Uterus (tissue), 3 donors: ENCODE measurements at regions not wholly inside any gene's neighbourhood (a gene's known extent, or its start where the extent isn't known, plus 50 kb on each side); places are given as distances from the start of the nearest gene placed in this dataset.
A peak's percentile ranks its signal among the peaks of the same experiment; 100 is the strongest.
"Not testable (repeated sequence)": the region's sequence is repeated elsewhere in the genome, so short reads cannot be mapped to it uniquely, and the experiment has no call there.

Experiments used
- DNase-seq, 2 donors: peaks; one replicate each; pipeline ENCODE4 v3.0.0-alpha.2; 2019 to 2020
- H3K27ac ChIP-seq, 2 donors: fragments of 200-600 bp; sonication (generic); 1 replicate in 1 of 2; 2 replicates in 1 of 2; pipeline ENCODE4 v1.5.1; 2016 to 2018
- H3K27me3 ChIP-seq, 2 donors: fragments of 200-600 bp; sonication (generic); one replicate each; pipeline ENCODE4 v1.5.1; 2018 to 2019; ENCODE audit warnings: control low read depth in 1 of 2
- H3K36me3 ChIP-seq, 2 donors: fragments of 200-600 bp; sonication (generic); one replicate each; pipeline ENCODE4 v1.5.1; 2019; ENCODE audit warnings: control low read depth in 1 of 2
- H3K4me1 ChIP-seq, 2 donors: fragments of 200-600 bp; sonication (generic); one replicate each; pipeline ENCODE4 v1.5.1; 2018 to 2019; ENCODE audit warnings: control low read depth in 1 of 2
- H3K4me3 ChIP-seq, 2 donors: fragments of 200-600 bp; sonication (generic); 1 replicate in 1 of 2; 2 replicates in 1 of 2; pipeline ENCODE4 v1.5.1; 2018 to 2019; ENCODE audit warnings: mild to moderate bottlenecking in 1 of 2
- H3K9me3 ChIP-seq, 2 donors: fragments of 200-600 bp; sonication (generic); one replicate each; pipeline ENCODE4 v1.5.1; 2019; ENCODE audit warnings: control low read depth in 1 of 2
- POLR2A ChIP-seq, 2 donors: fragments of 450-650 bp; IDR thresholded peaks; one replicate each; pipeline ENCODE4 v1.6.1; 2016; ENCODE audit warnings: antibody characterized with exemption in 2 of 2, mild to moderate bottlenecking in 1 of 2, moderate library complexity in 1 of 2
- intact Hi-C: fragments of 100-400 bp; cut with DNase I; formaldehyde crosslinking; loops from one replicate; pipeline ENCODE4 v1.15.1; 2023; ENCODE audit warnings: low total_unique reads
- TF ChIP-seq, protein P1 (sequence below), 4 experiments: fragments of 200-600 bp in 2 of 4; fragments of 450-650 bp in 2 of 4; sonication (generic) in 2 of 4; IDR thresholded peaks; one replicate each; pipeline ENCODE4 v1.5.1; 2016 to 2019; ENCODE audit warnings: antibody characterized with exemption in 4 of 4, mild to moderate bottlenecking in 2 of 4, moderate library complexity in 1 of 4
- donor health status: DM: yes; HTN: yes; CAD: no.

DNA sequence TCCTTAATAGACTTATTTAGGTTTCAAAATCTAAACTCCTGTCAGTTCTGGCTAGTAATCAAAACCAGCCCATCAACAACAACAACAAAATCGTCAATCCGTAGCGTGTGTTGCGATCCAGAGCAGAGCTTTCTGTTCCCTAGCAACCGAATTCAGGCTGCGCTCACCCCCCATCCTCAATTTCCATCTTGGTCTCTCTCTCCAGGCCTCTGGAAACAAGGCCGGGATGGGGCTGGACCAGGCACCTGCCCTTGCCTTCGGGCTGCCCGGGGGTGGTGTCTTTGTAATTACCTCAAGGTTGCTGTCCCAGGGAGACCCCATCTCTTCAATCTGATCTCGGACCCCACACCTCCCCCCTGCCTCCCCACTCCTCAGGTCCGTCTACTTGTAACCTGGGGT lies 1341.5 kb downstream of the BRD1 start:
- Histone ChIP-seq H3K27me3 (peaks cover 0 to 4% of the 10 kb centered on the region in 2 donors), H3K4me3 (no peak overlapping the region), H3K27ac (no peak overlapping the region), H3K4me1 (no peaks in the 10 kb centered on the region), H3K9me3 (no peaks in the 10 kb centered on the region), H3K36me3 (no peaks in the 10 kb centered on the region)
- intact Hi-C loops = no loop called here
- DNase-seq = no peak
- TF ChIP-seq POLR2A (IDR thresholded peaks at IDR 0.05) = no peak
- TF ChIP-seq, protein P1, sequence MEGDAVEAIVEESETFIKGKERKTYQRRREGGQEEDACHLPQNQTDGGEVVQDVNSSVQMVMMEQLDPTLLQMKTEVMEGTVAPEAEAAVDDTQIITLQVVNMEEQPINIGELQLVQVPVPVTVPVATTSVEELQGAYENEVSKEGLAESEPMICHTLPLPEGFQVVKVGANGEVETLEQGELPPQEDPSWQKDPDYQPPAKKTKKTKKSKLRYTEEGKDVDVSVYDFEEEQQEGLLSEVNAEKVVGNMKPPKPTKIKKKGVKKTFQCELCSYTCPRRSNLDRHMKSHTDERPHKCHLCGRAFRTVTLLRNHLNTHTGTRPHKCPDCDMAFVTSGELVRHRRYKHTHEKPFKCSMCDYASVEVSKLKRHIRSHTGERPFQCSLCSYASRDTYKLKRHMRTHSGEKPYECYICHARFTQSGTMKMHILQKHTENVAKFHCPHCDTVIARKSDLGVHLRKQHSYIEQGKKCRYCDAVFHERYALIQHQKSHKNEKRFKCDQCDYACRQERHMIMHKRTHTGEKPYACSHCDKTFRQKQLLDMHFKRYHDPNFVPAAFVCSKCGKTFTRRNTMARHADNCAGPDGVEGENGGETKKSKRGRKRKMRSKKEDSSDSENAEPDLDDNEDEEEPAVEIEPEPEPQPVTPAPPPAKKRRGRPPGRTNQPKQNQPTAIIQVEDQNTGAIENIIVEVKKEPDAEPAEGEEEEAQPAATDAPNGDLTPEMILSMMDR (IDR thresholded peaks at IDR 0.05) = no peak

DNA sequence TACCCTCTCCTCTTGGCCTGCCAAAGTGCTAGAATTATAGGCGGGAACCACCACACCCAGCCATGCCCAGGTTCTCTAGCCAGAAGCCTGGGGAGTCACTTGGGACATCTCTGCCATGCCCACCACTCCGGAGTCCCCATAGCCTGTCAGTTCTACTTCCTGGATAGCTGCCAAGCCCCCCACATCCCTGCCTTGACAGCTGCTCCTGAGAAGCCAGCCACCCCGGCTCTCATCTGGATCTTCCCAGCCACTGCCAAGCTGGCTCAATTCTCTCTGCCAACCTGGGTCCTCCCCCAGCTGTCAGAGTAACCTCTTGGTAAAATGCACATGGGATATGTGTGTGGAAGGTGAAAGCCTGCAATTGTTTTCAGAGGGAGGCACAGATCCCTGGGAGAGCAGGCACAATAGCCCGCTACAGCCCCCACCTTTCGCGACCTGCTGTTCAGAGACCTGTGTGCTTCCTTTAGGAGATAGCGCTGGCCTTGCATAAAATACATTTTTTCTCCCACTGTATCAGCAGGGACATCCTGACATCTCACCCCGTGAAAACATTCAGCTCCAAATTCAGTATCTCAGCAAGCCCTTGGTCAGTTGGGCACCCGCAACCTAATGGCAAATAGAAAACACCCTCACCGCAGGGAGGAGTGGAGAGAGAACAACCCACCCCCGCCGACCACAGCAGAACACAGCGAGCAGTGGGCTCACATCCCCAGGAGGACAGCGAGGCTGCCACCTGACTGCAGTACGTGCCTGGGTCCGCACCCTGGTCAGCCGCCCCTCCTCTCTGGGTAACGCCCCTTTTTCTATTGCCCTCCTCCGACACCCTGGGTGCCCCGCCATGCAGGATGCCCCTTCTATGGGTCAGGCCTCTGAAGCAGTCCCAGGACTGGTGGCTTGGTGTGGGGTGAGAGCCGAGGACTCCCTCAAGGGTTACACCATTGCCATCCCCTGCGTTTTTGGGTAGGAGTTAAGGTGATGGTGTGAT lies 1342.2 kb downstream of the BRD1 start:
- no peaks in the 10 kb centered on the region for H3K9me3 ChIP-seq
- no peak overlapping the region for H3K27ac ChIP-seq
- no peak for TF ChIP-seq POLR2A (IDR thresholded peaks at IDR 0.05)
- TF ChIP-seq, protein P1 (IDR thresholded peaks at IDR 0.05) = no peak
- no peaks in the 10 kb centered on the region for H3K36me3 ChIP-seq
- no peaks in the 10 kb centered on the region for H3K4me1 ChIP-seq
- no peak overlapping the region for H3K4me3 ChIP-seq
- DNase-seq = peak in 1 of 2 donors; percentile 1
- no peaks in the 10 kb centered on the region for H3K27me3 ChIP-seq
- intact Hi-C loops = no loop called here

DNA sequence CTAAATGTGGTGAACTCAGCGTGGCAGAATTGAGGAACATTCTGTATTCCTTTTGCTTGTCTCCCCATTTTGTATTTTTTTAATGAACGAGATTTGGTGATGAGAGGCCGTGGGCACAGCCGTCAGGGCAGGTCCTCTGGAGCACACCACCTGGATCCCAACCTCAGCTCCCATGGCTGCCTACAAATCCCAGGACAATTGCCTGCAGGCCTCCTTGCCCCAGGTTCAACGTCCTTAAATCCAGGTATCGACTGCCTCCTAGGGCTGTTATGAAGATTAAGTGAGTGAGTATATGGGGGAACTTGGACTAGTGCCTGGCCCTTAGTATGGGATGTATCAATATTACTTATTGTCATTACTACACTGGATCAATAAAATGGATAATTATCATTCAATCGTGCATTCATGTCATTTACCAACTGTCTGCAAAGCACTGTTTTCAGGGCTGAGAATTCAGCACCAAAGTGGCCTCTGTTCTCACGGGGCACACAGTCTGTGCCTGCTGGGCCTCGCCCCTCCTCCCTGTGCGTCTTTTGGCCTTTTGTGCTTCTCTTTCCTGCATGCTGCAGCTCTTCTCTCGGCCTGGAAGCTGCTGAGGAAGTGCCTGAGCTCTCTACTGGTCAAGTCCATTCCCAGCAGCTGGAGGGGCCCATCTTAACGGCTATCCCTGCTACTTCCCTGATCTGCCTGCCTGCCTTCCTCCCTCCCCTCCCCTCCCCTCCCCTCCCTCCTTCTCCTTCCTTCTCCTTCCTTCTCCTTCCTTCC lies 1343.7 kb downstream of the BRD1 start:
- Histone ChIP-seq H3K4me3 (no peak overlapping the region), H3K27me3 (no peaks in the 10 kb centered on the region), H3K36me3 (no peaks in the 10 kb centered on the region), H3K27ac (no peak overlapping the region), H3K4me1 (no peaks in the 10 kb centered on the region), H3K9me3 (no peaks in the 10 kb centered on the region)
- intact Hi-C loops = no loop called here
- peak in 1 of 2 donors; percentile 5 for DNase-seq
- no peak for TF ChIP-seq POLR2A (IDR thresholded peaks at IDR 0.05)
- TF ChIP-seq, protein P1 (IDR thresholded peaks at IDR 0.05) = no peak

DNA sequence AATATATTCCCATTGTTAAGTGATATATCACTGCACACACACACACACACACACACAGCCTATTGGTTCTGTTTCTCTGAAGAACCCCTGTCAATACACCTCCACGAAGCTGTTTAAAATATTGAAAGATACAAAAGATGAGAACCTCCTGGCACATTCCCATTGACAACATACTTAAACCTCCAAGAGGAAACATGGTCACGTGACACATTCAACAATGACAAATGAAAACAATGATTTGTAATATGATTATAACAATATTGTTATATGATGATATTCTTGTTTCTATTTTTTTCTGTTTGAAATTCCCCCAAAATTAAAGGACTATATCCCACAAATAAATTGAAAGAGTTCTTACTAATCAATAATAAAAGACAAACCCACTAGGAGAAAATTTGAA lies 1344.9 kb downstream of the BRD1 start:
- H3K9me3 ChIP-seq = no peaks in the 10 kb centered on the region
- H3K27ac ChIP-seq = no peak overlapping the region
- intact Hi-C loops = no loop called here
- no peak for DNase-seq
- no peak overlapping the region for H3K4me3 ChIP-seq
- no peaks in the 10 kb centered on the region for H3K4me1 ChIP-seq
- TF ChIP-seq, protein P1 (IDR thresholded peaks at IDR 0.05) = no peak
- TF ChIP-seq POLR2A (IDR thresholded peaks at IDR 0.05) = no peak
- no peaks in the 10 kb centered on the region for H3K36me3 ChIP-seq
- H3K27me3 ChIP-seq = no peaks in the 10 kb centered on the region

DNA sequence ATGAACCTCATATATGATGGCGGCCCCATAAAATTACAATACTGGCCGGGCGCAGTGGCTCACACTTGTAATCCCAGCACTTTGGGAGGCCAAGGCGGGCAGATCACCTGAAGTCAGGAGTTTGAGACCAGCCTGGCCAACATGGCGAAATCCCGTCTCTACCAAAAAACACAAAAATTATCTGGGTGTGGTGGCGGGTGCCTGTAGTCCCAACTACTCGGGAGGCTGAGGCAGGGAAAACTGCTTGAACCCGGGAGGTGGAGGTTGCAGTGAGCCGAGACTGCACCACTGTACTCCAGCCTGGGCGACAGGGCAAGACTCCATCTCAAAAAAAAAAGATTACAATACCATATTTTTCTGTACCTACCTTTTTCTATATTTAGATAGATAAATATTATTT lies 1345.5 kb downstream of the BRD1 start:
- H3K27ac ChIP-seq, H3K9me3 ChIP-seq, DNase-seq, H3K27me3 ChIP-seq, H3K36me3 ChIP-seq, H3K4me3 ChIP-seq, H3K4me1 ChIP-seq, intact Hi-C loops: not testable (repeated sequence)
